Cardiac muscle cell (in vitro differentiated cells and primary cell): ENCODE measurements at regions not wholly inside any gene's neighbourhood (a gene's known extent, or its start where the extent isn't known, plus 50 kb on each side); places are given as distances from the start of the nearest gene placed in this dataset.
"Not testable (repeated sequence)": the region's sequence is repeated elsewhere in the genome, so short reads cannot be mapped to it uniquely, and the experiment has no call there.

Experiments used
- DNase-seq, 2 donors: peaks; one replicate each; pipeline versions ENCODE4 v3.0.0 to v3.0.0-alpha.2; 2010 to 2017; ENCODE audit warnings: low read depth in 1 of 2, low spot score in 1 of 2
- H3K27ac ChIP-seq: fragments of 200-600 bp; sonication (generic); 2 replicates; pipeline ENCODE4 v1.5.1; 2016
- H3K27me3 ChIP-seq: fragments of 200-600 bp; sonication (generic); 2 replicates; pipeline ENCODE4 v1.6.0; 2016; ENCODE audit warnings: control low read depth
- H3K36me3 ChIP-seq: fragments of 200-600 bp; sonication (generic); 2 replicates; pipeline ENCODE4 v1.5.1; 2016; ENCODE audit warnings: control low read depth
- H3K4me1 ChIP-seq: fragments of 200-600 bp; sonication (generic); 2 replicates; pipeline ENCODE4 v1.8.1; 2017; ENCODE audit warnings: low read depth, mild to moderate bottlenecking, mixed run types
- H3K4me3 ChIP-seq: fragments of 200-600 bp; sonication (generic); 2 replicates; pipeline ENCODE4 v1.5.1; 2016; ENCODE audit warnings: mild to moderate bottlenecking
- H3K9me3 ChIP-seq: fragments of 200-600 bp; sonication (generic); 2 replicates; pipeline ENCODE4 v1.5.1; 2017; ENCODE audit warnings: low read depth, mild to moderate bottlenecking, control low read depth
- CTCF ChIP-seq: IDR thresholded peaks from 2 replicates; pipeline ENCODE4 v1.5.1; 2012; ENCODE audit warnings: low read depth, mild to moderate bottlenecking, low read length

- H3K9me3 ChIP-seq, result no peaks in the 10 kb centered on the region
- no peaks in the 10 kb centered on the region for H3K4me1 ChIP-seq
- no peaks in the 10 kb centered on the region for H3K36me3 ChIP-seq
- TF ChIP-seq CTCF, result no peak
- H3K27ac ChIP-seq, result no peak overlapping the region
- H3K27me3 ChIP-seq, result no peaks in the 10 kb centered on the region
- DNase-seq, result no peak
- H3K4me3 ChIP-seq, result no peak overlapping the region
Measured at GRCh38 chr9:100803956-100804355, 224.6 kb upstream of the PLPPR1 start.

DNA sequence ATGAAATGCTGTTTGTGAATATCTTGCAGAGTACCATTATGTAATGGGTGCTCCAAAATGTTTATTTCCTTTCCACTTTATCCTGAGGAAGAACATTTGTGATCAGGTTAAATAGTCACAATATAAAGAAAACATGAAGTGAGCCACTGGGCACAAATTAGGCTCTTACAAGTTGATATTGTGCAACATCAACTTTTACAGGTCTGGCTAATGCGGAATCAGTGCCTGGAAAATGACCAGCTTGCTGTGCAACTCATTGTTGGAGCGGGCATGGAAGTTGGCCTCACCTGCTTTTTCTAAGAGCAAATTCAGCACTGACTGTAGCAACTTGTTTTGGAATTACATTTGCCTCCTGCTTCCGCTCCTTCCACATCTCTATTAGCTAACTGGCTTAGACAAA lies 216.9 kb upstream of the PLPPR1 start:
- no peaks in the 10 kb centered on the region for H3K4me1 ChIP-seq
- H3K9me3 ChIP-seq, result no peaks in the 10 kb centered on the region
- no peak for DNase-seq
- H3K27ac ChIP-seq, result no peak overlapping the region
- no peaks in the 10 kb centered on the region for H3K36me3 ChIP-seq
- H3K27me3 ChIP-seq, result no peaks in the 10 kb centered on the region
- no peak overlapping the region for H3K4me3 ChIP-seq
- no peak for TF ChIP-seq CTCF

DNA sequence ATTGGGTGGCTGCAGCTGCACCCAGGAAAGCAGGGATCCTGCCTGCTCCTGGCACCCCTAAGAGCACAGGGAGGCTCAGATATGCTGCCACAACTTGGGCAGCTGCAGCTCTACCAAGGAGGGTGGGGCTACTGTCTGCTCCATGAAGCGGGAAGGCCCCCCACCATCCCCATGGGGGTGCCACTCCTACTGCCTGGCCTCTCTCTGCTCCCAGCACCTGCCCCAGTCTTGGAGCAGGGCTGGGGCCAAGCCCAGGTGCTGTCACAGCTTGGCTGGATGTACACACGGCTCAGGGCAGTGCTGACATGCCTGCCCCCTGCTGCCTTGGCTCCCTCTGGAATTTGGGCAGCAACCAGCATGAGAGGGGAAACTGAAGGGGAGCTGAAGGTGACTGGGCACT lies 214.7 kb upstream of the PLPPR1 start:
- DNase-seq, result no peak
- no peak for TF ChIP-seq CTCF
- Histone ChIP-seq H3K9me3 (no peaks in the 10 kb centered on the region), H3K27me3 (no peaks in the 10 kb centered on the region), H3K27ac (no peak overlapping the region), H3K4me1 (no peaks in the 10 kb centered on the region), H3K36me3 (no peaks in the 10 kb centered on the region), H3K4me3 (no peak overlapping the region)

DNA sequence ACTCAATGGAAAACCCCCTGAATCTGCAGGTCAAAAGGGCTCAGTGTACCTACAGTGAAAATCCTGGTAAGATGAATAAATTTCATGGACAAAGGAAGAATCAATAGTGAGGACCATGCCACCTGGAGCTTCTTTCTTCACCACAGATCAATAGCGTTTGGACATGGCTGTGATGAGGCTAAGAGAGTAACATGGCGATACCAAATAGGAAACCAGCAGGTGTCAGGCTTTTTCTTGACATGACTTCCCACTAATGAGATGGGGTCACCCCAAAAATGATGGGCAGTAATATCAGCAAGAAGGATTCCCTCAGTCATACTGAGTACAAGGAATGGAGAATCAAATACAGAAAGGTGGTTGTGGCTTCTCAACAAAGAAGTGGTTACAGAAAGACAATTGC lies 208.5 kb upstream of the PLPPR1 start:
- Histone ChIP-seq H3K4me3 (no peak overlapping the region), H3K27ac (no peak overlapping the region), H3K27me3 (no peaks in the 10 kb centered on the region), H3K36me3 (no peaks in the 10 kb centered on the region), H3K9me3 (no peaks in the 10 kb centered on the region), H3K4me1 (no peaks in the 10 kb centered on the region)
- no peak for TF ChIP-seq CTCF
- no peak for DNase-seq

- not testable (repeated sequence) for H3K27me3 ChIP-seq, H3K27ac ChIP-seq, DNase-seq, H3K9me3 ChIP-seq, H3K4me3 ChIP-seq, H3K4me1 ChIP-seq, H3K36me3 ChIP-seq
Measured at GRCh38 chr9:100833035-100833434, 195.5 kb upstream of the PLPPR1 start.

DNA sequence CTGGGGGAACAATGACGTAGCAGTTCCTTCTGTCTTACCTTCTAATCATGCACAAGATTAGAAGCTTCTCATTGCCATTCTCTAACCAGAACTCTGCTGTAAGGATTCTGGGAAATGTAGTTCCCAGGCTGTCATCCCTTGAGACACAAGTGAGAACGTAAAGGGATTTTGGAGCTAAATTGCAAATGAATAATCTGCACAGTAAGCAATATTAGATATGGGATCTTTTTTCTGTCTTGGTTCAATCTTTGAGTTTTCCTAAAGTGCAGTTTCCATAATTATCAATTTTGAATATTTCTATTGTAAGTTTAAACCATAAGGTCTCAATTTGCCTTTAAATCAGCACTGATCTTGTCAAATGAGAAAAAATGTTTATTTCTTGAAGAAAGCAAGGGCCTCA lies 189.7 kb upstream of the PLPPR1 start:
- no peaks in the 10 kb centered on the region for H3K27me3 ChIP-seq
- H3K9me3 ChIP-seq, result no peaks in the 10 kb centered on the region
- H3K4me3 ChIP-seq, result no peak overlapping the region
- DNase-seq, result no peak
- no peak overlapping the region for H3K27ac ChIP-seq
- no peaks in the 10 kb centered on the region for H3K36me3 ChIP-seq
- no peaks in the 10 kb centered on the region for H3K4me1 ChIP-seq
- no peak for TF ChIP-seq CTCF
